SK-N-SH (cell line): ENCODE measurements at regions not wholly inside any gene's neighbourhood (a gene's known extent, or its start where the extent isn't known, plus 50 kb on each side); places are given as distances from the start of the nearest gene placed in this dataset.

Experiments
- CTCF ChIA-PET: fragments of 300-600, 350-600 bp; formaldehyde crosslinking; extraction: SDS; loops from one replicate; lab custom pipeline; 2021; lab: Yijun Ruan, JAX
- POLR2A ChIA-PET: fragments of 350-600 bp; sonication (Branson Sonifier 250); formaldehyde crosslinking; extraction: SDS; loops from one replicate; lab custom pipeline; 2020; ENCODE audit warnings: antibody characterized with exemption, inconsistent platforms; lab: Yijun Ruan, JAX
- DNase-seq: peaks from one replicate; pipeline ENCODE4 v3.0.0; 2012
- H2AFZ ChIP-seq: fragments of 200-600 bp; sonication (generic); 2 replicates; pipeline ENCODE4 v1.8.1; 2016; ENCODE audit warnings: antibody characterized with exemption, mild to moderate bottlenecking, low read depth
- H3F3A ChIP-seq: fragments of 200-600 bp; sonication (generic); replicated peaks from 2 replicates; pipeline ENCODE3; 2016; ENCODE audit warnings: antibody characterized with exemption, mild to moderate bottlenecking; ENCODE audit not compliant: insufficient read depth
- H3K27ac ChIP-seq, 2 experiments: fragments of 200-500 bp in 1 of 2; fragments of 200-600 bp in 1 of 2; sonication (Bioruptor generic) in 1 of 2; sonication (generic), shearing (Covaris generic) in 1 of 2; 2 replicates each; pipeline versions ENCODE4 v1.5.1 to v1.6.1; 2014 to 2016; ENCODE audit warnings: low read depth in 2 of 2, inconsistent platforms in 1 of 2, low read length in 1 of 2, mild to moderate bottlenecking in 1 of 2, mixed read lengths in 1 of 2
- H3K27me3 ChIP-seq: fragments of 200-600 bp; sonication (generic), shearing (Covaris generic); 2 replicates; pipeline ENCODE4 v1.6.1; 2016; ENCODE audit warnings: mixed run types; ENCODE audit not compliant: insufficient read depth
- H3K36me3 ChIP-seq, 2 experiments: fragments of 200-500 bp in 1 of 2; fragments of 200-600 bp in 1 of 2; sonication (Bioruptor generic) in 1 of 2; sonication (generic) in 1 of 2; replicated peaks in 1 of 2; 2 replicates each; pipeline versions ENCODE3 to v1.5.1; 2014 to 2016; ENCODE audit warnings: low read length in 1 of 2, mild to moderate bottlenecking in 1 of 2; ENCODE audit not compliant: insufficient read depth in 2 of 2, control insufficient read depth in 1 of 2
- H3K4me1 ChIP-seq, 2 experiments: fragments of 200-500 bp in 1 of 2; fragments of 200-600 bp in 1 of 2; sonication (Bioruptor generic) in 1 of 2; sonication (generic), shearing (Covaris generic) in 1 of 2; 2 replicates each; pipeline versions ENCODE4 v1.5.1 to v1.6.1; 2014 to 2016; ENCODE audit warnings: low read depth in 1 of 2, low read length in 1 of 2, mixed run types in 1 of 2; ENCODE audit not compliant: insufficient read depth in 2 of 2, control insufficient read depth in 1 of 2
- H3K4me2 ChIP-seq: fragments of 200-600 bp; sonication (generic), shearing (Covaris generic); 2 replicates; pipeline ENCODE4 v1.6.1; 2017; ENCODE audit warnings: mixed run types
- H3K4me3 ChIP-seq, 2 experiments: fragments of 200-500 bp in 1 of 2; fragments of 200-600 bp in 1 of 2; sonication (Bioruptor generic) in 1 of 2; sonication (generic), shearing (Covaris generic) in 1 of 2; 2 replicates each; pipeline versions ENCODE4 v1.5.1 to v1.8.1; 2014 to 2016; ENCODE audit warnings: low read depth in 2 of 2, inconsistent platforms in 1 of 2, low read length in 1 of 2, mild to moderate bottlenecking in 1 of 2, mixed read lengths in 1 of 2, moderate library complexity in 1 of 2
- H3K79me2 ChIP-seq: fragments of 200-600 bp; sonication (generic); 2 replicates; pipeline ENCODE4 v1.8.1; 2017; ENCODE audit warnings: mild to moderate bottlenecking; ENCODE audit not compliant: insufficient read depth
- H3K9ac ChIP-seq: fragments of 200-600 bp; sonication (generic); 2 replicates; pipeline ENCODE4 v1.6.1; 2017; ENCODE audit warnings: mixed run types
- H3K9me2 ChIP-seq: fragments of 200-600 bp; sonication (generic); 2 replicates; pipeline ENCODE4 v1.6.1; 2017; ENCODE audit warnings: mixed run types
- H3K9me3 ChIP-seq: fragments of 200-600 bp; sonication (generic); 2 replicates; pipeline ENCODE4 v1.6.1; 2017; ENCODE audit warnings: mixed run types, mild to moderate bottlenecking, moderate library complexity
- H4K20me1 ChIP-seq: fragments of 200-600 bp; sonication (generic); 2 replicates; pipeline ENCODE4 v1.6.1; 2017; ENCODE audit warnings: mild to moderate bottlenecking, mixed run types; ENCODE audit not compliant: insufficient read depth
- EZH2phosphoT487 ChIP-seq: fragments of 200-600 bp; sonication (generic); IDR thresholded peaks from 2 replicates; pipeline ENCODE4 v1.6.1; 2017; ENCODE audit warnings: low read depth, mixed run types, mild to moderate bottlenecking, antibody characterized with exemption, moderate library complexity, borderline replicate concordance
- FOSL2 ChIP-seq: IDR thresholded peaks from 2 replicates; pipeline ENCODE4 v1.4.0; 2012; ENCODE audit warnings: low read depth, mild to moderate bottlenecking, moderate library complexity, borderline replicate concordance
- MXI1 ChIP-seq: IDR thresholded peaks from 2 replicates; pipeline ENCODE4 v1.6.1; 2012; ENCODE audit warnings: mild to moderate bottlenecking, low read depth, low read length, improper control_type of control experiment
- RFX5 ChIP-seq: IDR thresholded peaks from 2 replicates; pipeline ENCODE4 v1.6.1; 2012; ENCODE audit warnings: mild to moderate bottlenecking, improper control_type of control experiment, low read length
- RXRA ChIP-seq: IDR thresholded peaks from 2 replicates; pipeline ENCODE4 v1.4.0; 2012; ENCODE audit warnings: low read depth, mild to moderate bottlenecking, borderline replicate concordance
- TEAD4 ChIP-seq: IDR thresholded peaks from 2 replicates; pipeline ENCODE4 v1.4.0; 2012; ENCODE audit warnings: mild to moderate bottlenecking, borderline replicate concordance; ENCODE audit not compliant: insufficient read depth
- WGBS: methylation state at CpG from one replicate; pipeline ENCODE4 v1.1.6; 2017; ENCODE audit warnings: low lambda C conversion rate; 5-methylcytosine and 5-hydroxymethylcytosine counted together
- TF ChIP-seq, protein P1 (sequence below): fragments of 200-600 bp; sonication (generic); IDR thresholded peaks from 2 replicates; pipeline ENCODE4 v1.6.1; 2017; ENCODE audit warnings: antibody characterized with exemption, mild to moderate bottlenecking, moderate library complexity
- TF ChIP-seq, protein P2 (sequence below): IDR thresholded peaks from 2 replicates; pipeline ENCODE4 v1.6.1; 2012; ENCODE audit warnings: mild to moderate bottlenecking, low read depth, low read length, moderate library complexity
- TF ChIP-seq, protein P3 (sequence below): fragments of 150-350 bp; IDR thresholded peaks from 2 replicates; pipeline ENCODE4 v1.6.1; 2017; ENCODE audit warnings: antibody characterized with exemption, low read length, low read depth, borderline replicate concordance
- TF ChIP-seq, protein P4 (sequence below): IDR thresholded peaks from 2 replicates; pipeline ENCODE4 v1.4.0; 2012; ENCODE audit warnings: low read depth, borderline replicate concordance

DNA sequence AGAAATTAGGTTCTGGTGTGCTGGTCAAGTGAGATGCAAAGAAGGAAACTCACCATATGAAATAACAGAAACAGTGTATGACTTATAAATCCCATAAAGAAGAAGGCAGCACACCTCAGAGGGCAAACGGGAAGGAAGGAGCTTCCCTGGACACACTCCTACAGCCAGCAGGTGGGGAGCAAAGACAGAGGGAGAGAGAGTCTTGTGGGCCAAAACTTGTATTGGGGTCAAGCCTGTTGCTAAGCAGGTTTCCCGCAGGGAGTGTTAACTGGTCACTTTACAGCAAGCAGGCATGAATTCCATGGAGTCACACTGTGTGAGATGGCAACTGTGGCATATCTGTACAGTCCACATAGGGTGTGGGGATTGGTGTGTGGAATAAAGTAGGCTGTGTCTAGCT lies 222.9 kb upstream of the NDN start (continued):
- TF ChIP-seq, protein P1, sequence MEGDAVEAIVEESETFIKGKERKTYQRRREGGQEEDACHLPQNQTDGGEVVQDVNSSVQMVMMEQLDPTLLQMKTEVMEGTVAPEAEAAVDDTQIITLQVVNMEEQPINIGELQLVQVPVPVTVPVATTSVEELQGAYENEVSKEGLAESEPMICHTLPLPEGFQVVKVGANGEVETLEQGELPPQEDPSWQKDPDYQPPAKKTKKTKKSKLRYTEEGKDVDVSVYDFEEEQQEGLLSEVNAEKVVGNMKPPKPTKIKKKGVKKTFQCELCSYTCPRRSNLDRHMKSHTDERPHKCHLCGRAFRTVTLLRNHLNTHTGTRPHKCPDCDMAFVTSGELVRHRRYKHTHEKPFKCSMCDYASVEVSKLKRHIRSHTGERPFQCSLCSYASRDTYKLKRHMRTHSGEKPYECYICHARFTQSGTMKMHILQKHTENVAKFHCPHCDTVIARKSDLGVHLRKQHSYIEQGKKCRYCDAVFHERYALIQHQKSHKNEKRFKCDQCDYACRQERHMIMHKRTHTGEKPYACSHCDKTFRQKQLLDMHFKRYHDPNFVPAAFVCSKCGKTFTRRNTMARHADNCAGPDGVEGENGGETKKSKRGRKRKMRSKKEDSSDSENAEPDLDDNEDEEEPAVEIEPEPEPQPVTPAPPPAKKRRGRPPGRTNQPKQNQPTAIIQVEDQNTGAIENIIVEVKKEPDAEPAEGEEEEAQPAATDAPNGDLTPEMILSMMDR = no peak
- TF ChIP-seq TEAD4 = no peak

DNA sequence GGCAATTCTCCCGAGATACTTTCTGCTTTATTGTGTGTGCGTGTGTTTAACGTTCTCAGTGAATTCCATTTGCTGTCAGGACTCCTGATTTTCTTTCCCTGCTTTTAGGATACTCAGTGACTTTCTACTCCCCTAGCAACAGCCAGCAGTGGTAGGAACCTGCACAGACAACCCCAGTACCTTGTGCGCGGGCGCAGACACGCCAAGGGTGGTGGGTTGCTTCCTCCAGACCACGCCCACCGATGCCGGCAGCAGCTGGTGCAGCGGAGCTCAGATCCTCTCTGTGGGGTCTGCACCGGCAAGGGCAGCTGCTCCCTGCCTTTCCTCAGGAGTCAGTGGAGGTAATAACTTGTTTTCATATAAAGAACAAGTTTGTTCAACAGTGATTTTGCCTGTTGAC lies 225.1 kb upstream of the NDN start:
- Histone ChIP-seq H4K20me1 (no peaks in the 10 kb centered on the region), H3K9me3 (no peaks in the 10 kb centered on the region), H3K36me3 (no peaks in the 10 kb centered on the region), H3K79me2 (no peaks in the 10 kb centered on the region), H3K4me1 (no peaks in the 10 kb centered on the region), H3F3A (no peaks in the 10 kb centered on the region), H3K9ac (no peak overlapping the region)
- POLR2A ChIA-PET = no interaction called here
- peak; percentile 9 for DNase-seq
- TF ChIP-seq RFX5 = no peak
- TF ChIP-seq, protein P2, sequence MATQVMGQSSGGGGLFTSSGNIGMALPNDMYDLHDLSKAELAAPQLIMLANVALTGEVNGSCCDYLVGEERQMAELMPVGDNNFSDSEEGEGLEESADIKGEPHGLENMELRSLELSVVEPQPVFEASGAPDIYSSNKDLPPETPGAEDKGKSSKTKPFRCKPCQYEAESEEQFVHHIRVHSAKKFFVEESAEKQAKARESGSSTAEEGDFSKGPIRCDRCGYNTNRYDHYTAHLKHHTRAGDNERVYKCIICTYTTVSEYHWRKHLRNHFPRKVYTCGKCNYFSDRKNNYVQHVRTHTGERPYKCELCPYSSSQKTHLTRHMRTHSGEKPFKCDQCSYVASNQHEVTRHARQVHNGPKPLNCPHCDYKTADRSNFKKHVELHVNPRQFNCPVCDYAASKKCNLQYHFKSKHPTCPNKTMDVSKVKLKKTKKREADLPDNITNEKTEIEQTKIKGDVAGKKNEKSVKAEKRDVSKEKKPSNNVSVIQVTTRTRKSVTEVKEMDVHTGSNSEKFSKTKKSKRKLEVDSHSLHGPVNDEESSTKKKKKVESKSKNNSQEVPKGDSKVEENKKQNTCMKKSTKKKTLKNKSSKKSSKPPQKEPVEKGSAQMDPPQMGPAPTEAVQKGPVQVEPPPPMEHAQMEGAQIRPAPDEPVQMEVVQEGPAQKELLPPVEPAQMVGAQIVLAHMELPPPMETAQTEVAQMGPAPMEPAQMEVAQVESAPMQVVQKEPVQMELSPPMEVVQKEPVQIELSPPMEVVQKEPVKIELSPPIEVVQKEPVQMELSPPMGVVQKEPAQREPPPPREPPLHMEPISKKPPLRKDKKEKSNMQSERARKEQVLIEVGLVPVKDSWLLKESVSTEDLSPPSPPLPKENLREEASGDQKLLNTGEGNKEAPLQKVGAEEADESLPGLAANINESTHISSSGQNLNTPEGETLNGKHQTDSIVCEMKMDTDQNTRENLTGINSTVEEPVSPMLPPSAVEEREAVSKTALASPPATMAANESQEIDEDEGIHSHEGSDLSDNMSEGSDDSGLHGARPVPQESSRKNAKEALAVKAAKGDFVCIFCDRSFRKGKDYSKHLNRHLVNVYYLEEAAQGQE = no peak
- TF ChIP-seq, all 33 proteins: peak for 0
- Histone ChIP-seq H3K27me3 (no peaks in the 10 kb centered on the region), H3K27ac (no peak overlapping the region), H3K4me3 (no peak overlapping the region), H3K4me2 (no peak overlapping the region), H3K9me2 (no peaks in the 10 kb centered on the region), H2AFZ (no peak overlapping the region)
- 4% methylated on average over 12 of the region's 12 CpGs for WGBS
- CTCF ChIA-PET = interaction anchor here (0.9 kb wide), 1 partner anchor 12 kb away, joined by 3 read pairs; no protein-coding TSS in a partner anchor

DNA sequence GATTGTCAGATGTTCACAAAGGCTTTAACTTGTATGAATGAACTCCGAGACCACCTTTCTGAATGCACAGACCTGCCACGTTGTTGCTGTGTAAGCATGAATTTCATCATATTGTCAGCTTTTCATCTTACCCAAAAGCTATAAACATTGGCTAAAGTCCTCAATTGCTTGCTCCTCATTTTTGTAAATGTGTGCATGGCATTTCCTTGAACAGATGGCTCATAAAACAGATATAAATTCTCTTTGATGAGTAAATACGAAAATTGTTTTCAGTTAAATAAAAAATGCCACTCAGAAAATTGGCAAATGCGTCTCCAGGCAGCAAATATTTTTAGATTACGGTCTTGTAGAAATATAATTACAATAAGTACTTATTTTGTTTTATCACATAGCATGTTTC lies 226.0 kb upstream of the NDN start:
- Histone ChIP-seq H3K9ac (no peak overlapping the region), H3K4me1 (no peaks in the 10 kb centered on the region), H3K4me3 (no peak overlapping the region), H3F3A (no peaks in the 10 kb centered on the region), H3K79me2 (no peaks in the 10 kb centered on the region), H3K9me3 (no peaks in the 10 kb centered on the region), H4K20me1 (no peaks in the 10 kb centered on the region), H2AFZ (no peak overlapping the region), H3K4me2 (no peak overlapping the region), H3K27me3 (no peaks in the 10 kb centered on the region; the same call in 1 of the 2 replicates), H3K27ac (no peak overlapping the region), H3K9me2 (no peaks in the 10 kb centered on the region), H3K36me3 (no peaks in the 10 kb centered on the region)
- CTCF ChIA-PET = interaction anchor here (0.6 kb wide), 1 partner anchor 950 kb away, joined by 3 read pairs; no protein-coding TSS in a partner anchor
- DNase-seq = no peak
- TF ChIP-seq MXI1 (no peak), FOSL2 (no peak), RFX5 (no peak), EZH2phosphoT487 (no peak), RXRA (no peak)
- TF ChIP-seq, protein P3, sequence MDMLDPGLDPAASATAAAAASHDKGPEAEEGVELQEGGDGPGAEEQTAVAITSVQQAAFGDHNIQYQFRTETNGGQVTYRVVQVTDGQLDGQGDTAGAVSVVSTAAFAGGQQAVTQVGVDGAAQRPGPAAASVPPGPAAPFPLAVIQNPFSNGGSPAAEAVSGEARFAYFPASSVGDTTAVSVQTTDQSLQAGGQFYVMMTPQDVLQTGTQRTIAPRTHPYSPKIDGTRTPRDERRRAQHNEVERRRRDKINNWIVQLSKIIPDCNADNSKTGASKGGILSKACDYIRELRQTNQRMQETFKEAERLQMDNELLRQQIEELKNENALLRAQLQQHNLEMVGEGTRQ = no peak
- TF ChIP-seq, protein P4, sequence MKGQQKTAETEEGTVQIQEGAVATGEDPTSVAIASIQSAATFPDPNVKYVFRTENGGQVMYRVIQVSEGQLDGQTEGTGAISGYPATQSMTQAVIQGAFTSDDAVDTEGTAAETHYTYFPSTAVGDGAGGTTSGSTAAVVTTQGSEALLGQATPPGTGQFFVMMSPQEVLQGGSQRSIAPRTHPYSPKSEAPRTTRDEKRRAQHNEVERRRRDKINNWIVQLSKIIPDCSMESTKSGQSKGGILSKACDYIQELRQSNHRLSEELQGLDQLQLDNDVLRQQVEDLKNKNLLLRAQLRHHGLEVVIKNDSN = no peak
- 2% methylated on average over 5 of the region's 5 CpGs for WGBS
- POLR2A ChIA-PET = no interaction called here
